ENCODE measurements at regions not wholly inside any gene's neighbourhood (a gene's known extent, or its start where the extent isn't known, plus 50 kb on each side); places are given as distances from the start of the nearest gene placed in this dataset.

DNA sequence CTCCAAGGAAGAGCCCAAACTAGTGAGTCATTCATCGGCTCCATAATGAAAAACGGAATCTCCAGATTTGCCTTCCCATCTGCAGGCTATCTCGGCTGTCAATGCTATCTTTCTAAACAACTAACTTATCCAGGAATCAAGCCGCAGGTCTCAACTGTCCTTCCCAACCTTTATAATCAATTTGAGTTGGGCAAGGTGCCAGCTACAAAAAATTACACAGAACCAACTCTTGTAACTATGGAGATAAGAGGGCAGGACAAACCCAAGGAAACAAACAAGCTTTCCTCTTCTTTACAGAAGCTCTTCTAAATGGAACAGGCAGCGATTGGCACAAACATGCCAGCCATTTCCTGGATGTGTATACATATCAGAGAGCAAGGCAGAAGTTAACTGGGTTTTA is 61.2 kb upstream of the RAI2 start:
- no peak for TF ChIP-seq POLR2AphosphoS5 (IDR thresholded peaks at IDR 0.05; ENCODE audit: borderline replicate concordance, low read depth, low read length)
- TF ChIP-seq EZH2 (IDR thresholded peaks at IDR 0.05): no peak
- no peak for TF ChIP-seq FOXP2 (optimal IDR thresholded peaks at IDR 0.05; ENCODE audit: control extremely low read depth, extremely low read length, insufficient read depth)
